NB4 (cell line): ENCODE measurements at regions not wholly inside any gene's neighbourhood (a gene's known extent, or its start where the extent isn't known, plus 50 kb on each side); places are given as distances from the start of the nearest gene placed in this dataset.
"Not testable (repeated sequence)": the region's sequence is repeated elsewhere in the genome, so short reads cannot be mapped to it uniquely, and the experiment has no call there.

Source experiments
- DNase-seq: peaks from one replicate; pipeline ENCODE4 v3.0.0; 2010; ENCODE audit warnings: low read depth
- H3K4me3 ChIP-seq: one replicate; pipeline ENCODE4 v1.5.1; 2011; ENCODE audit warnings: mild to moderate bottlenecking, low read depth, low read length, moderate library complexity
- CTCF ChIP-seq: IDR thresholded peaks from one replicate; pipeline ENCODE4 v1.5.1; 2012; ENCODE audit warnings: low read depth, low read length
- MYC ChIP-seq: IDR thresholded peaks from 2 replicates; pipeline ENCODE4 v1.6.1; 2011; ENCODE audit warnings: low read depth, low read length
- POLR2A ChIP-seq: IDR thresholded peaks from 2 replicates; pipeline ENCODE4 v1.6.1; 2011; ENCODE audit warnings: mild to moderate bottlenecking; ENCODE audit not compliant: insufficient read length; ENCODE audit errors: extremely low read depth
- TF ChIP-seq, protein P1 (sequence below): IDR thresholded peaks from 2 replicates; pipeline ENCODE4 v1.6.1; 2011; ENCODE audit warnings: low read depth, low read length

DNA sequence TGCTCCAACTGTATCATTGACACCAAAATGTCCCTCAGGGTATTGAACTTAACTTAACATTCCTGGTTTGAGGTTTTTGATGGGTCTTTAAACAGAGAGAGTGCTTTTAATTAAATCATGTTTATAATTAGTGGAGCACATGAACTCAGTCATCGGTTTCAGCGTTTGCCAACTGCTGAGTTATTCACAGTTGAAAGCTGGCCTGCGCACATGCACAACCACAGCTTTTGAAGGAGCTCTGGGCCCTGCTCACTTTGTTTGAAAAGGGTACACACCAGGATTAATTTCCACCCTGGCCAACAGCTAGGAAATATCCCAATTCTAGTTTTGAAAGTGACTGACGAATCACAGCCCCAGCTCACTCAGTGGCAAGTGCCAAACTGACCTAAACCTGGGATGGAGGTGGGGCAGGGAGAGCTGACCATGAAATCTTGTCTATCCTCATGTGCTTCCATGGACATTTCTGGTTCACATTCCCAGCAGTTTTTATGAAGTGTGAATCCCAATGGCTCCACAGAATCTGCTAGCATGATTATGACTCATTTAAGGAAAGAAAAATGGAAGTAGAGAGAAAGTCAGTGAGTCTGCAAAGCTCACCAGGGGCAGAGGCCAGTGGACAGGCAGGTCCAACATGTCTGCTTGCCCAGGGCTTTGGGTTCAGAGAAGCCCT, 247.8 kb downstream of the FNDC1 start:
- no peak overlapping the region for H3K4me3 ChIP-seq
- DNase-seq, result no peak
- TF ChIP-seq MYC, result no peak

GRCh38 chr6:159415540-159415939, 246.3 kb downstream of the FNDC1 start:
- H3K4me3 ChIP-seq, result no peak overlapping the region
- TF ChIP-seq, protein P1, sequence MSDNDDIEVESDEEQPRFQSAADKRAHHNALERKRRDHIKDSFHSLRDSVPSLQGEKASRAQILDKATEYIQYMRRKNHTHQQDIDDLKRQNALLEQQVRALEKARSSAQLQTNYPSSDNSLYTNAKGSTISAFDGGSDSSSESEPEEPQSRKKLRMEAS, result no peak
- no peak for DNase-seq

DNA sequence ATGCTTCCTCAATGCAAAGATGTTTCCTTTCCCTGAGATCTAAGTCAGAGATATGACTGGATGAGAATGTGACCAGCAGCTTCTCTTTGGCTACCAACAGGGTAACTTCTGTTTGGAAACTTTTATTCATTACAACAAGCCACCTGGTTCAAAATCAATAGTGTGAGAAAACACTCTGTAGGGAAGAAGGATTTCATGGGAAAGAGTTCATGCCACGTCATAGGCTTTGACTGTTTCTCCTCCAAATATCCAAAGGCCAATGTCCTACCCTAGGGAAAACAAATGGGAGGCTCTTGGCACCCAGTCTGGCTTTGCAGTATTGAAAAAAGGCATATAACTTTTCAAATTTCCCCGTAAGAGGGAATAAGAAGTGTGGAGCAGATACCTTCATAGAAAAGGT, 245.5 kb downstream of the FNDC1 start:
- H3K4me3 ChIP-seq, result no peak overlapping the region
- DNase-seq, result no peak
- TF ChIP-seq MYC, result no peak
- TF ChIP-seq POLR2A, result no peak
- TF ChIP-seq, protein P1, result no peak
- no peak for TF ChIP-seq CTCF

- H3K4me3 ChIP-seq, DNase-seq: not testable (repeated sequence)
Observed at GRCh38 chr6:159407211-159407780, 238.1 kb downstream of the FNDC1 start.

DNA sequence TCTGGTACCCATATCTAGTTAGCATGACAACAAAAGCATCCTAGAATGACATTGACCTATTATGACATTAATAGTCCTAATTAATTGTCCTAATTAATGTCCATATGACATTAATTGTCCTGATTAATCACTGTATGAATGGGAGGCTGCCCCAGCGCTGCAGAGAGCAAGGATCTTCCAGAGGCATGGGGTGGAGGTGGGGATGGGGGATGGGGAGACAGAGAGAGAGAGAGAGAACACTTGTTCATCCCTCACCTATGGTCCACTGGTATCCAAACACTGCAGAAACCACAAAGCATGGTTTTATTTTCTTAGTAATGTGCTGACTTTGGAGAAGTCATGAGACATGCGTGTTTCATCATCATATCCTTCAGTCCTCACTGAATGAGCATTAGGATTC, 235.1 kb downstream of the FNDC1 start:
- DNase-seq, result no peak
- TF ChIP-seq, protein P1, result no peak
- TF ChIP-seq CTCF (no peak), POLR2A (no peak), MYC (no peak)
- no peak overlapping the region for H3K4me3 ChIP-seq

GRCh38 chr6:159400826-159401225, 231.6 kb downstream of the FNDC1 start:
- no peak for DNase-seq
- TF ChIP-seq CTCF (no peak), POLR2A (no peak), MYC (no peak)
- TF ChIP-seq, protein P1, result no peak
- no peak overlapping the region for H3K4me3 ChIP-seq

GRCh38 chr6:159399751-159400221, 230.6 kb downstream of the FNDC1 start:
- TF ChIP-seq CTCF (no peak), MYC (no peak), POLR2A (no peak)
- TF ChIP-seq, protein P1, result no peak
- H3K4me3 ChIP-seq, result no peak overlapping the region
- no peak for DNase-seq
